ENCODE measurements at regions not wholly inside any gene's neighbourhood (a gene's known extent, or its start where the extent isn't known, plus 50 kb on each side); places are given as distances from the start of the nearest gene placed in this dataset.

GRCh38 chr3:139838269-139838957 lies 96.6 kb upstream of the CLSTN2 start:
- TF ChIP-seq ZNF785 (tag by site-specific recombination; IDR thresholded peaks at IDR 0.05) (no peak), KLF16 (tag by site-specific recombination; IDR thresholded peaks at IDR 0.05) (no peak)

All from HEK293 (cell line).